ENCODE measurements at regions not wholly inside any gene's neighbourhood (a gene's known extent, or its start where the extent isn't known, plus 50 kb on each side); places are given as distances from the start of the nearest gene placed in this dataset.

DNA sequence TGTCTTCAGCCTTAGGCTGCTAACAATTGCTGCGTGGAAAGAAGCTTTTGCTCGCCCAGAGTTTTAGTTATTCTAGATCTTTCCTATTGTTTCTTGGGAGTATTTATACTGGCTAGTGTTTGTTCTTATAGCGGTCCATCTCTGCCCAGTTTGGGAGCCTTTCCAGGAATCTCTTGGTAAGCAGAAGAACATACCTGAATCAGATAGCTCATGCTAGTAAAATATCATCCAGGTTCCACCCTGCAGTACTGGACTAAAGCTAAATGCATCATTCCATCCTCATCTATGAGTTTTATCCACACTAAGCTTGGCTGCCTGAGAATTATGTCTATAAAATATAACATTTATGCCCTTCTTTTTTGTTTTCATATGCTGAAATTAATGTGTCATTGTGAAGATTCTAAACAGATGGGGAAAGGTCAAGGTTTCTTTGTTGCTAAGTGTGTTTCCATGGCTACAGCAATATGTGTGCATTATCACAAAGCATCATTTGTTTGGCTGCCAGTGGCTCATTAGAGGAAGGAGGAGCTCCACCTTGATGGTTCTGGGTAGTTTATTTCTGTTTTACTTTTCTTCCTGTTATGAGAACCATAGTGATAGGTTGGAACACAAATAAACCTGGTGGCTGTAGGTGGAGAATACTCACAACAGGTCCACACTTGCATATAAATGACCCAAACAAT, 182.8 kb downstream of the PIK3C3 start:
- no peak for DNase-seq

DNA sequence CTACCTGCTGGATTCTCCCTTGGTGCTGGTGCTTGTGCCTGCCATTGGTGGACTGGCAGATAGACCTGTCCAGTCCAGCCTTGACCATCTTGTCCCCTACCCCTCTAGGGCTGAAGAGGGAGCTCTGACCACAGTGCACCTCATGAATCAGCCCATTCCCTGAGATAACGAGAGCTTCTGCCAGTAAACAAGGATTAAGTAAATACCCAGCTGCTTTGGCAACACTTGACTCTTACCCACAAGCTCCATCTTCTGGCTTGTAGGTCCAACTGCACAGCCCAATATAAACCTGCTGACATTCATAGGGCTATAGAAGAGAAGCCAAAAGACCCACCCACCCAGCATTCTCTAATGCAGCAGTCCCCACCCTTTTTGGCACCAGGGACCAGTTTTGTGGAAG, 186.4 kb downstream of the PIK3C3 start:
- DNase-seq, result no peak
- in situ Hi-C loops (cut with HindIII; ENCODE audit: low pct_ligation_motif_present, low pct_unique_long_range_greater_than_20kb, low sequenced_read_pairs), result no loop called here

More for the DNA sequence above, 182.8 kb downstream of the PIK3C3 start:
- in situ Hi-C loops (cut with HindIII; ENCODE audit: low pct_ligation_motif_present, low pct_unique_long_range_greater_than_20kb, low sequenced_read_pairs), result no loop called here

DNA sequence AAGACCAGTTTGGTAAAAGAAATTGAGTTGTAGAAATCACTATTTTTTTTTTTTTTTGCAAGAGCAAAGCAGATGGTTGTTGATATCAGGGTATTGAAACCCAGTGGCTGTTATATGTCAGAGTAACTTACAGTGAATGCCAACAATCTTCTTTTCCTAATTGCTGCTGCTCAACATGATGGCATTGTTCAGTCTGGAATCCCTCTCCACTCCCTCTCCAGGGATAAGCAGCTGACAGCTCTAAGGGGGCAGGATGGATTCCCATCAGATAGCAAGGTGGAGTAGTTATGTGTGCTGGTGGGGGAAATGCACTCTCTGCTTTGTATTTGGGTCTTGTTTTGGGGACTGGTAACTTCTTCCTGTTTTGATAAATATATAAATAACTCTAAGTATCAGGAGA, 200.0 kb downstream of the PIK3C3 start:
- DNase-seq, result no peak

DNA sequence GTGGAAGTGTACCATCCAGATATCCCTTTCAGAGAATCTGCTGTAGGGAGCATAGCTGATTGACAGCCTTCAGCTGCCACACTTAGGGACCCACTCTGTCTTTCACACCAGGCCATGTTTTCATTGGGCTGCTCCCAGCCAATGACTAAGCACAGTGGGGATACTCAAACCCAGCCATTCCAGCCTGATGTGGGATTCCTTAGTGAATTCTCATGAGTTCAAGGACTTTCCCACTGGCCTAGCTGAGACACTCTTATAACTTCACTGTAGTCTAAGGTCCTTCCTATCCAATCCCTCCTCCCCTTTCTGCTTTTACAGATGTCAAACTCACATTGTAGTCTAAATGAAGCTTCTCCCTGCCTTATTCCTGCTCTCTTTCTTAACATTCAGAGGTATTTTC, 201.2 kb downstream of the PIK3C3 start:
- DNase-seq, result no peak
- in situ Hi-C loops (cut with HindIII; ENCODE audit: low pct_ligation_motif_present, low pct_unique_long_range_greater_than_20kb, low sequenced_read_pairs), result no loop called here

More for the DNA sequence above, 200.0 kb downstream of the PIK3C3 start:
- in situ Hi-C loops (cut with HindIII; ENCODE audit: low pct_ligation_motif_present, low pct_unique_long_range_greater_than_20kb, low sequenced_read_pairs), result no loop called here

DNA sequence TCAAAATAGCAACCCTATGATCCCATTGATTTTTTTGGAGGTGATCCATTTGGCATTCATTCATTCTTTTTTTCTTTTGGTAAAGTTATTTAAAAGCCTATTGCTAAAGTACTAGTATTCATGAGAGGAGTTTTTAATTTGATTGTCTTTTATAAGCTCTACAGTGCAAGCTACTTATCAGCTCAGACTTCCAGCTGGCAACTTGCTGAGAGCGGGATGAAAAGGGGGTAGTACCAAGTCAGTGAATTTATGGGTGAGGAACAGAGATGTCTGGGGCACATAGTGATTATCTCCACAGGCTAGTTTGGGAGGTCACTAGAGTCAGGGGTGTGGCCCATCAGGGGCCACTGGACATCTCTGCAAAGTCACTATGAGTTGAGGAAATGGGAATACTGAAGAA, 202.4 kb downstream of the PIK3C3 start:
- in situ Hi-C loops (cut with HindIII; ENCODE audit: low pct_ligation_motif_present, low pct_unique_long_range_greater_than_20kb, low sequenced_read_pairs), result no loop called here
- no peak for DNase-seq

DNA sequence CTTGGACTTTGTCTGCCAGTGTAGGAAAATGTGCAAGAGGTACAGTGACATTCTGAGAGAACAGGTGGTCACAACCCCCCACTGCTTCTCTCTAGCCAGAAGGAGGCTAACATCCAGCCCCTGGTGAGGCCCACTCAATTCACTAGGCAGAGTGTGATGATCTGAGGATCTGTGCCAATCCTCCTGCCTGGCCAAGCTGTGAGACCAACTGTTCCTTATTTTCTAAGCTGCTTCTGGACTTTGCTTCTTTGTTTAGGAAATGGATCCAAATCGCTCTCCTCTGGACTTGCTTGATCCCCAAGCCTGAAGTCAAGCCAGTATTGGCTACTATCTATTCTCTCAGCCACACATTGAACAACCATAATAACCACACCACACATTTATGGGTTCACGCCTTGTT, 202.8 kb downstream of the PIK3C3 start:
- in situ Hi-C loops (cut with HindIII; ENCODE audit: low pct_ligation_motif_present, low pct_unique_long_range_greater_than_20kb, low sequenced_read_pairs), result no loop called here
- no peak for DNase-seq

DNA sequence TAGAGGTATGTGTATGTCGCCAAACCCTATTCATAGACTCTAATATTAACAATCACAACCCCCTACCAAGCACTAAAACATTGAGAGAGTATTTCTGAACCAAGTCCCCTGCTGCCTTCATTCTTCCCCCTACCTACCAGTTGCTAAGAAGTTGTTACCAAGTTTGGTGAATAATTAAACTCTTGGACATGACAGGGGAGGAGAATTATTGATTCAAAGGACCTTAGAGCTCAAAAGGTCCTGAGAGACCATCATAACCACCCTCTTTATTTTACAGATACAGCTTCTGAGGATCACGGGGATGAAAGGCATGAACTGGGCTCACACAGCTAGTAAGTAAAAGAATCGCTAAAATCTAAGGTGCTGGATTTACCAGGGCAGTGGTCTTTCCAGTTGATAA, 204.1 kb downstream of the PIK3C3 start:
- no peak for DNase-seq
- in situ Hi-C loops (cut with HindIII; ENCODE audit: low pct_ligation_motif_present, low pct_unique_long_range_greater_than_20kb, low sequenced_read_pairs), result no loop called here

DNA sequence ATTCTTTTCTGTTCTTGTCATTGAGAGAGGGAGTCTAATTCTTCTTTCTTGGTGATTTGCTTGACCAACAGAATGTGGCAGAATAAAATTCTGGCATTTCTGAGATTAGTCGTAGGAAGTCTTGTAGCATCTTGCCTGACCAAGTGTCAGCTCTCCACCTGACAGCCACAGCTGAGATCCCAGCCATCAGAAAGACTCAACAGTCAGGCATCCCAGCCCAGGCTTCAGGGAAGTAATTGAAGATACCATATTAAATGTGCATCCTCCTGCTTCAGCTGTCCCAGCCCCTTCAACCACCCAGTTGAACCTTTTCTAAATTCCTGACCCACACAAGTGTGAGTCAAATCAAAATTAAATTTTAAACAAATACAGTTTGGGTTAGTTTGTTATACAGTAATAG, 208.3 kb downstream of the PIK3C3 start:
- peak; percentile 34 for DNase-seq
- in situ Hi-C loops (cut with HindIII; ENCODE audit: low pct_ligation_motif_present, low pct_unique_long_range_greater_than_20kb, low sequenced_read_pairs), result no loop called here

DNA sequence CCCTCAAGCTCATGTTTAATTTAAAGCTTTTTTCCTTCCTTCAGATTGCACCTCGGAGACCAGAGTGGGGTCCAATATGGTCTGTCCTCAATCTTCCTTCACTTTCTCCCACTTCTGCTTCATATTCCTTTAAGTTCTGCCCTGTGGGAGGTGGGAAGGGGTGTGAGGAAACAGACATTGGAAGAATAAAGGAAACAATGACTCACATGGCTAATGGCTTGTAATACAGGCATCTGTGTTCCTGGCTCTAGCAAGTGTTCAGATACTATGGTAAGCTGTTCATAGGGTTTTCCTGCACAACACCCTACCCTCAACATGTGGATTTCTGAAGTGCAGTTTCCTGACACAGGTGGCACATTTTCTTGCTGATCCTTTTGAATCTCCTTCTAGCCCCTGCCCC, 209.5 kb downstream of the PIK3C3 start:
- no peak for DNase-seq
- in situ Hi-C loops (cut with HindIII; ENCODE audit: low pct_ligation_motif_present, low pct_unique_long_range_greater_than_20kb, low sequenced_read_pairs), result no loop called here

DNA sequence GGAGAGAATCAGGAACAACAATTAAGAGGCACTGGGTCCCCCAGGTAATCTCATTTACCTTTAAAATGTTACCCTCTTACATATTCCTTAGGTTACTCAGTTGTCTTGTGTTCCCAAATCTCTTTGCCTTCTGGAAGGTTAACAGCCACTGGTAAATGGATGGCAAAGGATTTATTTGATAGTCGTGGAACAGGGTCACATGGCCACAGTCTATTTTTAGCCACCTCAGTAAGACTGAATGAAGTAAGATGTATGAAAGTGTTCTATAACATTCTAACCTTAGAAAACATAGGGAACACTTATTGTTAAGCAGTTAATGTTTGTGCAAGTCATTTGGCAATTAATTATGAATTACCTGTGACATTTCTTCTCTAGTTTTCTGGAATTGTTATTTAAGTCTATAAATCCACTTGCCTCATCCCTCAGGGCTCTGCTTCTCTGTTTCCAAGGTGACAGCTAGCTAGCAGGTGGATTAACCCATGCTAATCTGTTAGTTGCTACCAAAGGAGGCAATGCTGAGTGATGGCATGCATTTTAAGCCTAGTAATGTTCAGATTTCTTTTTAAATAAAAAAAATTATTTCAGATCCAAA, 211.0 kb downstream of the PIK3C3 start:
- in situ Hi-C loops (cut with HindIII; ENCODE audit: low pct_ligation_motif_present, low pct_unique_long_range_greater_than_20kb, low sequenced_read_pairs), result no loop called here
- DNase-seq, result no peak

DNA sequence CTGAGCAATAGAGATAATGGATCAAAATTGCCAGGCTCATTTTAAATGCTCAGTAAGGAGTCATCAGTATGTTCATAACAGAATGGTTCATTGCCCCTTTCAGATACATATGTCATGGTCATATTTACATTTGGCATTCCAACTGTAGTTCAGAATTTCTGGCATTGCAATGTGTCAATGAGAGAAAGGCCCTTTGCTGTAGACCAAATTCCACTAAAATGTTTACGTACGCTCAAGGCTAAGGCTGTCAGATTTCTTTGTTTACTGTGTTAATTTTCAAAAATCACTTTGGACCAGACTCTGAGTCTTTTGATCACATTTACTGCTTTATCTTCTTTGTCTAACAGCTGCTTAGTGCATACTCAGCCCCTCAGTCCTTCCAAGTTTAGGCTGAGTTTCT, 213.5 kb downstream of the PIK3C3 start:
- in situ Hi-C loops (cut with HindIII; ENCODE audit: low pct_ligation_motif_present, low pct_unique_long_range_greater_than_20kb, low sequenced_read_pairs), result no loop called here
- no peak for DNase-seq

DNA sequence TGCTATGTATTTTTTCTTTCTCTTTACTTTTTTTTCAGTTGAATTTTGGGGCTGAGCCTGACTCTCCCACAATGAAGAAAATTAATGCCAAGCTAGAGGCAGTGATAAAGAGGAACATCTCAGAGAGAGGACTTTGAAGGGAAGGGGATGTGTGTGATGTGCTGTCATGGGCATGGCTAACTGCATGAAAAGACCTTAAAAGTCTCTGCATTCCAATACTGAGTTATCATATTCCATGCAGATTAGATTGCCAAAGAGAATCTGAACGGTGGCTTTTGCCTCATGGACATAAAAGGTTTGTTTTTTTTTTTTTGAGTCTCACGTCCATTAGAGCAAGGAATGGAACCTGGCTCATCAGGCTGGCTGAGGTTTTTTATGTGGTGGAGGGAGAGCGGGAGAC, 213.9 kb downstream of the PIK3C3 start:
- in situ Hi-C loops (cut with HindIII; ENCODE audit: low pct_ligation_motif_present, low pct_unique_long_range_greater_than_20kb, low sequenced_read_pairs), result no loop called here
- DNase-seq, result no peak

DNA sequence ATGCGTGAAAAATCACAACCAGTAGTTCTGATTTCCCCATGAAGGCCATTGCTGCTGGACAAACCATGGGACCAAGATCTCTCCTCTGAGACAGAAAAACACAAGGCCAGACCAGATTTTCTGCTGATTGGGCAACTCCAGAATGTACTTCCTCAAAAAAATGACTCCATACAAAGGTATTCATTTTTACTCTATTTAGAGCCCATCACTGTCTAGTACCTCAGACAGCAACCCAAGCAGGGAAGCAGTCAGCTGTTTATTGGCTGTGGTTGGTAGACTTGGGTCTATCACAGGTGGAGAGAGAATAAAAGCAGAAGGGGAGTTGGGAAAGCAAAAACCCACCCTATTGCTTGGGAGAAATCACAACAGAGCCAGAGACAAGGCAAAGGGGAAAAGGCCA, 219.9 kb downstream of the PIK3C3 start:
- peak; percentile 48 for DNase-seq
- in situ Hi-C loops (cut with HindIII; ENCODE audit: low pct_ligation_motif_present, low pct_unique_long_range_greater_than_20kb, low sequenced_read_pairs), result no loop called here

DNA sequence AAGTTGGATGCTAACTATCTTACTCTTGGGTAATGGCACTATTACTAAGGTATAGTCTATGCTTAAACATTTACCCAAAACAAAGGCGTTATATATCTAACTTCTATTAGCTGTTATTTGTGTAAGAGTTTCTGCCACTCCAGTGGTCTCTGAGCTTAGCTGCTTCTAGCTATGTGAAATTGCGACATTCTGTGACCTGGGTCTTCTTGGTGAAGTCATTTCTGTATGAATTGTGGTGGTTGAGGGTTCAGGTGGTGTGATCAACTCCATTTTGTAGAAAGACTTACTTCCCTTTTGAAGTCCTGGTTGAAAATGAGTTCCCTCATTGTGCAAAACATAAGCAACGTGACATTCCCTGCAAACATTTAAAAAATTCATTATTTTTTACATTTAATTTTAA, 221.6 kb downstream of the PIK3C3 start:
- in situ Hi-C loops (cut with HindIII; ENCODE audit: low pct_ligation_motif_present, low pct_unique_long_range_greater_than_20kb, low sequenced_read_pairs), result no loop called here

DNA sequence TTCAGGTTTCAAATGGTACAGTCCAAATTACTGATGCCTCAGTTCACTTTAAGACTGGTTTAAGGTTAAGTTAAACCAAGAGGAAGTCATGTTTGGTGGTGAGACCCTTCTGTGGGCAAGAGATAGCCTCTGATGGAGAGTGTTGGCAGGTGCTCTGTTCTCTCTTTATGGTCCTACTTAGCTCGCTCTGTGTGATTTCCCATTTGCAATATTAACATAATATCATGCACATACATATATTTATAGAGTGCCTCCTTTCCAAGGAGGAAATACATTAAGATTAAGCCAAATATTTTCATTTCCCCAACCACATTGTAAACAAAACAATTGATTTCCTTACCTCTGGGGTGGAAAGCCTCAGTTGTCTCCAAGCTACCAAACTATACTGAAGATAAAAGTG, 222.4 kb downstream of the PIK3C3 start:
- DNase-seq, result no peak
- in situ Hi-C loops (cut with HindIII; ENCODE audit: low pct_ligation_motif_present, low pct_unique_long_range_greater_than_20kb, low sequenced_read_pairs), result no loop called here

More for the DNA sequence above, 221.6 kb downstream of the PIK3C3 start:
- DNase-seq, result no peak

DNA sequence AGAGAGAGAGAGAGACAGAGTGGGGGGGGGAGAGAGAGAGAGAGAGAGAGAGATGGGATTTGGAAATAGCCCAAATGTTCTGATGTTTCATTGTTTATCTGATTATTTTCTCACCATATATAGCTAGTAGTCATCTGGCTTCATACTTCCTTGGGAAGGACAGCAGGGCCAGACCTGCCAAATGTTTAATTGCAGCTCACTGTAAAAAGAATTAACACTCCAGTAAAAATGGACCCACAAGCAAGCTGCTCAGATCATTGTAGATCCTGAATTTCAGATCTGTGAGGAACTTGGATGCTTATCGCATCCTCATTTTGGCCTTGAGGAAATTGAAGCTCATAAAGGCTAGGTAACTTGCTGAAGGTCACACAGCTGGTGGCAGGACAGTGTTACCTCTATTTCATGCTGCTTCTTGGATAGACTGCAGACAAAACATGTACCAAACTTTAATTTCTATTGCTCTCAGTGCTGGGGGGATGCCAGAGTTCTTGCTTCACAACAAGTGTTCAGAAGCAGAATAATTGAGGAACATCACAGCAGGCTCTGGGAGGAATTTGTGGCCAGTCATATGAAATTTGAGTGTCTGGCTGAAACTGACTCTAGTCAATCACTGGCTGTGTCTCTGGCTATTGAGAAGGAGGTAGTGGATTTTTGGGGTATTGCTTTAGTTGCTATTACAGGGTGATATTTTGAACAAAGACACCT, 223.5 kb downstream of the PIK3C3 start:
- in situ Hi-C loops (cut with HindIII; ENCODE audit: low pct_ligation_motif_present, low pct_unique_long_range_greater_than_20kb, low sequenced_read_pairs), result no loop called here
- no peak for DNase-seq

DNA sequence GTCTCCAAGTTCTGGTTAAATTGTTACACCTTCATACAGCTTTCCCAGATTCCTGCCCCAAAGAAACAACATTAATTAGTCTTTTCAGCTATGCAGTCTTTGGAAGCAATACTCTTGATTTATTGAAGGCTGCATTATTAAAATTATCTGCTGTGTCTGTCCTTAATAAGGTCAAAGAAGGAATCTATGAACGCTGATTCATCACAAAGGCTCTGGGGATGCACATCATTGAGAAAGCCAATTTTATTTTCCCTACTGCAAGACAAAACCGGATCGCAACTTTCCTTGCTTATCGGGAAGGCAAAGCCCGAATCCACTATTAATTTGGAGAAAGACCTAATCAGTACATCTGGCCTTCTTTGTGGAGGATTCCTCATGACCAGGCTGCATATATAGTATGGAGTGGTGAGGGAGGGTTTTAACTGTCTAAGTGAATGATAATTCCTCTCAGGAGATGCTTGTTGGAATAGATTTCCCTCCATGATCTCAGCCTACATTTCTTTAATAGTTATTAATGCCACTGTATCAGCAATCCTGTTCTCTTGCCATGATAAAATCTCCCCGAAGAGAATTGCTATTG, 224.6 kb downstream of the PIK3C3 start:
- in situ Hi-C loops (cut with HindIII; ENCODE audit: low pct_ligation_motif_present, low pct_unique_long_range_greater_than_20kb, low sequenced_read_pairs), result no loop called here
- no peak for DNase-seq

DNA sequence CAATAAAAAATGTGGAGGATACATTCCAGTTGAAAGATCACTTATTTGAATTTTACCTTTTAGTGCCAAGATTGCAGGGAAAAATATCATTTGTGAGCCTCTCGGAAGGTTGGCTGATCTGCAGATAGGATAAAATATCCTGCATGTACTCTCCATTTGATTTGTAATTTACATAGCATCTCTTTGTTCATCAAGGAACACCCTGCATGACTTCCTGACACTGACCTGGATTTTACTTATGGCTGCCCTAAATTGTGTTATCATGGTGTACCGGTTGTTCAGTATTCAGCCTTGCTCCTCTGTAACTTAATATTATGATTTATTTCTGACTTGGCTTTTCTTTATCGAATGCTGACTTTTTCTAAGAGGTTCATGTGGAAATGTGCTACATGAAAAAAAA, 226.4 kb downstream of the PIK3C3 start:
- no peak for DNase-seq
- in situ Hi-C loops (cut with HindIII; ENCODE audit: low pct_ligation_motif_present, low pct_unique_long_range_greater_than_20kb, low sequenced_read_pairs), result no loop called here

All from ACHN (cell line).